Ovary (tissue), 3 donors: ENCODE measurements at regions not wholly inside any gene's neighbourhood (a gene's known extent, or its start where the extent isn't known, plus 50 kb on each side); places are given as distances from the start of the nearest gene placed in this dataset.

Source experiments
- EP300 ChIP-seq: sonication (generic); formaldehyde crosslinking; IDR thresholded peaks from one replicate; pipeline ENCODE4 v1.6.1; 2017; ENCODE audit warnings: antibody characterized with exemption
- POLR2A ChIP-seq: fragments of 450-650 bp; IDR thresholded peaks from one replicate; pipeline ENCODE4 v1.6.1; 2017; ENCODE audit warnings: antibody characterized with exemption, mild to moderate bottlenecking, moderate library complexity
- TF ChIP-seq, protein P1 (sequence below), 3 donors: fragments of 450-650 bp in 2 of 3; fragments of 200-600 bp in 1 of 3; IDR thresholded peaks; one replicate each; pipeline versions ENCODE4 v1.5.1 to v1.8.0; 2016 to 2022; ENCODE audit warnings: antibody characterized with exemption in 3 of 3, mild to moderate bottlenecking in 1 of 3
- donor health status: DM: no; HTN: no; CAD: no.

DNA sequence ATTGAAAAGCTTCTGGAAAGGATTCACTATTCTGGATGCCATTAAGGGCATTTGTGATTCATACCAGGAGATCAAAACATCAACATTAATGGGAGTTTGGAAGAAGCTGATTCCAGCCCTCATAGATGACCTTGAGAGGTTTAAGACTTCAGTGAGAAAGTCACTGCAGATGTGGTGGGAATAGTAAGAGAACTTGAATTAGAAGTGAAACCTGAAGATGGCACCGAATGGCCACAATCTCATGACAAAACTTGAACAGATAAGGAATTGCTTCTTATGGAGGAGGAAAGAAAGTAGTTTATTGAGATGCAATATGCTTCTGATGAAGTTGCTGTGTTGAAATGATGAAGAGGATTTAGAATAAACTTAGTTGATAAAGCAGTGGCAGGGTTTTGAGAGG, 254.6 kb upstream of the SLC24A2 start:
- TF ChIP-seq, protein P1, sequence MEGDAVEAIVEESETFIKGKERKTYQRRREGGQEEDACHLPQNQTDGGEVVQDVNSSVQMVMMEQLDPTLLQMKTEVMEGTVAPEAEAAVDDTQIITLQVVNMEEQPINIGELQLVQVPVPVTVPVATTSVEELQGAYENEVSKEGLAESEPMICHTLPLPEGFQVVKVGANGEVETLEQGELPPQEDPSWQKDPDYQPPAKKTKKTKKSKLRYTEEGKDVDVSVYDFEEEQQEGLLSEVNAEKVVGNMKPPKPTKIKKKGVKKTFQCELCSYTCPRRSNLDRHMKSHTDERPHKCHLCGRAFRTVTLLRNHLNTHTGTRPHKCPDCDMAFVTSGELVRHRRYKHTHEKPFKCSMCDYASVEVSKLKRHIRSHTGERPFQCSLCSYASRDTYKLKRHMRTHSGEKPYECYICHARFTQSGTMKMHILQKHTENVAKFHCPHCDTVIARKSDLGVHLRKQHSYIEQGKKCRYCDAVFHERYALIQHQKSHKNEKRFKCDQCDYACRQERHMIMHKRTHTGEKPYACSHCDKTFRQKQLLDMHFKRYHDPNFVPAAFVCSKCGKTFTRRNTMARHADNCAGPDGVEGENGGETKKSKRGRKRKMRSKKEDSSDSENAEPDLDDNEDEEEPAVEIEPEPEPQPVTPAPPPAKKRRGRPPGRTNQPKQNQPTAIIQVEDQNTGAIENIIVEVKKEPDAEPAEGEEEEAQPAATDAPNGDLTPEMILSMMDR (IDR thresholded peaks at IDR 0.05): no peak
- no peak for TF ChIP-seq POLR2A
- TF ChIP-seq EP300: no peak
